Stimulated activated naive CD8-positive, alpha-beta T cell treated with anti-CD3 and anti-CD28 coated beads, Interleukin-15, Interleukin-2, amounts not matched to agents 100 U/mL and 50 U/mL, for 24 hours (primary cell): ENCODE measurements at regions not wholly inside any gene's neighbourhood (a gene's known extent, or its start where the extent isn't known, plus 50 kb on each side); places are given as distances from the start of the nearest gene placed in this dataset.

Experiments used
- ATAC-seq: fragments of 150-1000 bp; cut with Tn5 transposase; one replicate; pipeline ENCODE4 v1.10.0; 2021
- DNase-seq: peaks from one replicate; pipeline ENCODE4 v3.0.0; 2021

DNA sequence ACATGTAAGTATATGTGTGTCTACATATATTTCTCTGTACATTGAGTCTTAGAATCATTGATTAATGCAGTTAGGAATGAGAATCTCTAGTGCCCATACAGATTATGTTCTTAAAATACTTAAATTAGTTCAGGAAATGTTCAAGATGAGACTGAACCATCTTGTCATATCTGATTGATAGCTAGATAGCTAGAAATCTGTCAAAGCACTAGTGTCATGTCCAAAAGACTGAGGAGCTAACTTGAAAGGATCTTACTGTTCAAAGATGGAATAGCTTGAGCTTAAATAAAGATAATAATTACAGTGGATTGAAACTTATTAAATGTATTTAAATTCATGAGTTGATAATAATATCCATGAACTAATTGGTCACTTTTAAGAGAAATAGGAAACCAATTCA, 191.7 kb upstream of the TCF21 start:
- no peak for DNase-seq
- no peak for ATAC-seq

DNA sequence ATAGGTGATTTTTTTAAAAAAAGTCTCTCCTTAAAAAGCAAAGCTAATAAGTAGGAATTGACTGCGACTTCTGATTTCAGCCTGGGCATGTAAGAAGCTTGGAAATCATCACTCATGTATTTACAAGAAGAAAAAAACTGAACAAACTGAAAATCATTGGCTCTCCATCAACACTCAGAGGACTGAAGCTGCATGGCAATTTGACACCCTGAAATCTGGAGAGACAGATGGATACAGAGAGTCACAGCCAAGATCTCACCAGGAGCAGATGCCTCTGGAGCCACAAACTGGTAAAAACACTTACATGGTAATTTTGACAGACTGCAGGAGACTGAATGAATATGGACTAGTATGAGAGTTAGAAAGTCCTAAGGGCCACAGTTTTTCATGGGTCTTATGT, 191.2 kb upstream of the TCF21 start:
- DNase-seq, result no peak
- no peak for ATAC-seq

- ATAC-seq (no peak), DNase-seq (no peak)
Measured at GRCh38 chr6:133698272-133698671, 190.6 kb upstream of the TCF21 start.

DNA sequence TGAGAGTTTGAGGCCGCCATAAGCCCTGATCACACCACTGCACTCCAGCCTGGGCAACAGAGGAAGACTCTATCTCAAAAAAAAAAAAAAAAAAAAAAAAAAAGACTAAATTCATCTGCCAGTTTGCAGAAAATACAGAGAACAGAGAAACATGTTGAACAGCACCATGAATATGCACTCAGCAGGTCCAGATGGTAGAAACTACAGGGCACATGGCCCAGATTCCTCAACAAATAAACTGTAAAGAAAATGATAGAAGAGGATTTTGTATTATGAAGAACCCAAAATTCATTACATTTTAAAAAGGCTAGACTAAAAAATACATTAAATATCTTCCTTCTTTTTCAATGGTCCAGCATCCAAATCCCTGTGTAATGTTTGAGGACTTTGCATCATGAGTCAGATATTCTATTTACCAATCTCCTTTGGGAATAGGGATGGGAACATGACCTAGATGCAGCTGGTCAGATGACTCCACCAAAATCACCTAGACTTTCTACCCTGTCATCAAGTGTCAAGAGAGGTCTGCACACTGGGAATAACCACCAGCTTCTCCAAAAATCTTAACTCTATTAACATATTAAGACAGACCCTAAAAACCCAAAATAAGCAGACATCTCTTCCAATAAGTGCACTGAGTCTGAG, 189.1 kb upstream of the TCF21 start:
- DNase-seq (no peak), ATAC-seq (no peak)

DNA sequence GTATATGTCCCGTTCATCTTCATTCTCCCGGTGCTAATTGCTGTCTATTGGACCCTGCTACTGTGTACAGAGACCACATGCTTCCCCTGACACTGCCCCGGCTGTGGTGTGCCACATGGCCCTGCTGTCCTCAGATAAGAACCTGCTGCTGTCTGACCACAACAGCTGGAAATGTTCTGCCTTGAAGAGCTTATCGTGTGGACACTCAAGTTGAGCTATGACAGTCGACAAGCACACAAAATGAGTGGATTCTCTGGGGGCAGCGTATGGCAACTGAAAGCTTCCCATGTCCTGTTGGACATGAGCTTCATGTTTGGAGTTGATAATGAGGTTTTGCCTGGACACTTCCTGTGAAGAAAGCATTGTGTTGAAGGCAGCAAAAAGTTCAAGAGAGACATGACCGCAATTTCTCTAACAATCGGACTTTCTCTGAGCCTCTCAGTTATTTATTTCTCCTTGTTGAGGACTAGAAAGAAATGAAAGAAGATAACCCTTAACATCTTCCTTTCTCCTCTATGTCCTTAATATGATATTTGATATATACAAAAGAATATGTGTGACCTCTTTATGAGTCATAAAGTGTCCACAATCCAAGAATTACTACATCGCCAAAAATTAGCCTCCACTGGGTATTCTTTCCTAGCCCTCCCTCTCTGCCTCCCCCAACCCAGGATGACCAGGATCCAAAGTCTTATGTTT, 187.1 kb upstream of the TCF21 start:
- DNase-seq (no peak), ATAC-seq (no peak)

GRCh38 chr6:133704371-133704770, 184.5 kb upstream of the TCF21 start:
- DNase-seq, result no peak
- ATAC-seq, result no peak

GRCh38 chr6:133705066-133705465, 183.8 kb upstream of the TCF21 start:
- DNase-seq (no peak), ATAC-seq (no peak)

DNA sequence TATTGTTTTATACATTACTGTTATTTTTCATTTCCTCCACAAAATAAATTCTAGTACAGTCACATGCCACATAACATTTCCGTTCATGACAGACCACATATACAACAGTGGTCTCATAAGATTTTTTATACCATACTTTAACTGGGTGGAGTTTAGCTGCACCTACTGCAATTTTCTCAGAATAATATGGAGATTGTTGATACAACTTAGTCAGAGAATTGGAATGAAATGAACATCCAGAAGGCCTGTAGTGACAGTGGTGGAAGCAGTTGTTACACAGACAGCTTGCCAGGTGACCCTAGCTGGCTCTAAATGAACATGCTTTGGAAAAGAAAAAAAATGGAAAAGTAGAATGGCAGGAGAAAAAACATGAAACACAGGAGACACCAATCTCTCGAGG, 183.2 kb upstream of the TCF21 start:
- no peak for DNase-seq
- no peak for ATAC-seq

DNA sequence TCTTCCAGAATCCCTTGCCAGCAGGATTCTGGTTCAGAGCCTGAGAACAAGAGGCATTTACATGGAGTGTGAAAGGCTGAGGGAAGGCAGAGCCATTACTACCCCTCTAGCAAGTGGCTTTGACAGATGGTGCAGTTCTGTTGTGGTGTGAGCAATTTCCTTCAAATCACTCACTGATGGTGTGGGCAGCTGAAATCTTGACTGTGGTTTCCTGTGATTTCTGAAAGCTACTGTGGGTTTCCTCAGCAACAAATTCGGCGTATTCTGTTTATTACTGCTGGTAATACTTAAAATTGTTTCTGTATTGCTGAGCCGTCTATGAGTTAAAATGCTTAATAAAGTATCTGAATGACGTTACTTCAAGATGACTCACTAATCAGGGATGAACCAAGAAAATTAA, 181.5 kb upstream of the TCF21 start:
- ATAC-seq (no peak), DNase-seq (no peak)

- no peak for DNase-seq
- ATAC-seq, result peak; percentile 19
Measured at GRCh38 chr6:133710826-133711225, 178.1 kb upstream of the TCF21 start.

DNA sequence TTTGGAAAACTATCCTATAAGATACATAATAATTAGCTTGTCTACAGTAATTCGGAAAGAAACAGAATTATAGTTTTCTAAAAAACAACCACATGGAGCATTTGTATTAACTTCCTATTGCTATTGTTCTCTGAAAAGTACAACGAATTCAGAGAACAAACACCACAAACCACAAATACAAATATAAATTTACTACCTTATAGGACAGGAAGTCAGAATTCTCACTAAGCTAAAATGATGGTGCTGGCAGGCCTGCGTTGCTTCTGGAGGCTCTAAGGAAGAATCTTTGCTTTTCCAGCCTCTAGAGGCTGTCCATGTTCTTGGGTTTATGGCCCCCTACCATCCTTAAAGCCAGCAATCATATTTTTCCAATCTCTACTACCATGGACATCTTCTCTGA, 173.6 kb upstream of the TCF21 start:
- ATAC-seq, result no peak
- DNase-seq, result no peak

DNA sequence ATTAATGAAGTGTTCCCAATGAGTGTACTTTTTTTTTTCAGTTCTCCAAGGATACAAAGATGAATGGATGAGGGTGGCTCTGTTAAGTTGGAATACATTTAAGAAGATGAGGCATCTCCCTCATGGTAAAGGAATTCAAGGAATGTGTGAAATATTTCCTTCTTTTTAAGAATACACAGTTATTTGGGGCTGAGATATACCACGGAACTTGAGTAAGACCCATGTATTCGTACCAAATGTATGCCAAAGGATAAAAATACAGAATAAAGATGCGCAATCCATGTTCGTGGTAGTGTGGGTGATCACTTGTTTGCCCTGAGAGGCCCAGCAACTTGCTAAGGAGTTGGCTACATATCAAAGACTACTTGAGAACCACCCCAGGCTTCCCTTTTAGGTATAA, 164.2 kb upstream of the TCF21 start:
- DNase-seq, result no peak

DNA sequence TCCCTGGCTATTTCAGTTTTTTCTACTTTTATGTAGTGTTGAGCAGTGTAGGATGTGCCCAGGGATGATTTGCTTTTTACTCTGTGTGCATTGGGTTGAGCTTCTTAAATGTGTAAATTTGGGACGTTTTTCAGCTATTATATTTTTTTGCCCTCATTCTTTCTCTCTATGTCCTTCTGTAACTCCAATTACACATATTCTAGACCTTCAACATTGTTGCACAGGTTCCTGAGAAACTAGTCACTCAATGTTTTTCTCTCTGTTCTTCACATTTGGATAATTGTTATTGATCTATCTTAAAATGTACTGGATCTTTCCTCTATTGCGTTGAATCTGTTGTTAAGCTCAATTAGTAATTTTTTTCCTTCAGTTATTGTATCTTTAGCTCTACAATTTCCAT, 162.7 kb upstream of the TCF21 start:
- ATAC-seq (no peak), DNase-seq (no peak)

More for the DNA sequence above, 164.2 kb upstream of the TCF21 start:
- no peak for ATAC-seq

- no peak for DNase-seq
- ATAC-seq, result no peak
Measured at GRCh38 chr6:133730881-133731280, 158.0 kb upstream of the TCF21 start.

DNA sequence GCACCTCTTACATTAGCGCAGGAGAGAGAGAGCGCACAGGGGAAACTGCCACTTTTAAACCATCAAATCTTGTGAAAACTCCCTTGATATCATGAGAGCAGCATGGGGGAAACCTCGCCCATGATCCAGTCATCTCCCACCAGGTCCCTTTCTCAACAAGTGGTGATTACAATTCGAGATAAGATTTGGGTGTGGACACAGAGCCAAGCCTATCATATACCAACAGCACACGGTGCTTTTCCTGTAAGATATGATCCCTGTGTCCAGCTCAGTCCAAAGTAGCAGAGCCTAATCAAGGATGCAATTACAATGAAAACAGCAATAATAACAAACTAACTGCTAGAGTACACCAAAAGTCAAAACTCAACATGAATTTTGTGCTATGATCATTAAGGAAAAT, 148.7 kb upstream of the TCF21 start:
- ATAC-seq, result no peak
- no peak for DNase-seq

DNA sequence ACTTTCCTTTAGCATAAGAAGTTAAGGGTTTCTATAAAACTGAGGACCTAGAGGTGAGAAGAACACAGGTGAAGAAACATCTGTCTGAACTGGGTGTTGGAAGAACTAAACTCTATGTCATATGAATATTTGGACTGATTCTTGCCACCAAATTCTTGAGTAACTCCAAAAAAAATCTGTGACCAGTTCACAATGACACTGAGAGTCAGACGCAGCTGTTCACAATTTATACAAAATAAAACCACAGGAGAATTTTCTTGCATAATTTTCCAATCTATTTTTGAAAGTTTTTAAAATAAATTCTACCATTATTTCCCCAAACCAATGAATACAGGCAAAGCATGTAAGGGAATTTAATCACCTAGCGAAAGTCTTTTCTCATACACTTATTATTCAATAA, 148.1 kb upstream of the TCF21 start:
- DNase-seq (no peak), ATAC-seq (no peak)

GRCh38 chr6:133741375-133741861, 147.5 kb upstream of the TCF21 start:
- DNase-seq (no peak), ATAC-seq (no peak)

- DNase-seq, result no peak
Measured at GRCh38 chr6:133743621-133744020, 145.3 kb upstream of the TCF21 start.

DNA sequence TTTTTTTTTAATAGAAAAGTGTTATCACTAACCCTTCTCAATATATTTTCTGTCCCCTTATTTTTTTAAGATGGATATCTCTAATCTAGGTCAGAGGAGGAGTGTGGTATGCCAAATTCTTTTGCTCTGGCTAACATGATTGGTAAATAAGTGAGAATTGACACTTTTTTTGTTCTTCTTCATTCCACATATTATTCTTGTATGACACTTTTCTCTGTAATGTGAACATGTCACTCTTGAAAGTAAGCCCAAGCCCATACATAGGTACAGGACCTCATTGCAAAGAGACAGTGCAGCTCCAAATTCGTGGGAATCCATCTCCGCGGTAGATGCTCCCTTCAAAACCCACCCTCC, 142.5 kb upstream of the TCF21 start:
- no peak for DNase-seq
- no peak for ATAC-seq

More at GRCh38 chr6:133743621-133744020, 145.3 kb upstream of the TCF21 start:
- ATAC-seq, result no peak

DNA sequence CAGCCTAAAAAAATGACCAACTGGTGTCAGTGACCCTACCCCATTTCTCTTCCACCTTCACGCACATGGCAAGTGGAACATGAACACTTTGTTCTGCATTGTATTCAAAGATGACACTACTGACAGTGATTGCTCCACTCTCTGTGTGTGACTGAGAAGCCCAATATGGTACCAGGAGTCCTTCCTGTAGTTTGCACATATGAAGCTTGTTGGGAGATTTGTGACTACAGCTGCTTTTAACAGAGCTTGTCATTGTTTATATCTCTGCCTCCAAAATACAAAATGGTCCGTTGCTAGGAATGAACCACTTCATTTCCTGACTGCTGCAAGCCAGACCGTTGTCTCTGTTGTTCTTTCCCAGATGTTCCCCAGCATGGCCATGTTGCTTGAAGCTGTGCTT, 140.3 kb upstream of the TCF21 start:
- ATAC-seq (no peak), DNase-seq (no peak)

DNA sequence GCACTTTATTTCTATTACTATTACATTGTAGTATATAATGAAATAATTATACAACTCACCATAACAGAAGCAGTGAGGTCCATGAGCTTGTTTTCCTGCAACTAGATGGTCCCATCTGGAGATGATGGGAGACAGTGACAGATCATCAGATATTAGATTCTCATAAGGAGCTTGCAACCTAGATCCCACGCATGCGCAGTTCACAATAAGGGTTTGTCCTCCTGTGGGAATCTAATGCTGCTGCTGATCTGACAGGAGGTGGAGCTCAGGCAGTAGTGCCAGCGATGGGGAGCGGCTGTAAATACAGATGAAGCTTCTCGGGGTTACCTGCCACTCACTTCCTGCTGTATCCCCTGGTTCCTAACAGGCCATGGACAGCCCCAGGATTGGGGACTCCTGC, 139.5 kb upstream of the TCF21 start:
- no peak for DNase-seq

DNA sequence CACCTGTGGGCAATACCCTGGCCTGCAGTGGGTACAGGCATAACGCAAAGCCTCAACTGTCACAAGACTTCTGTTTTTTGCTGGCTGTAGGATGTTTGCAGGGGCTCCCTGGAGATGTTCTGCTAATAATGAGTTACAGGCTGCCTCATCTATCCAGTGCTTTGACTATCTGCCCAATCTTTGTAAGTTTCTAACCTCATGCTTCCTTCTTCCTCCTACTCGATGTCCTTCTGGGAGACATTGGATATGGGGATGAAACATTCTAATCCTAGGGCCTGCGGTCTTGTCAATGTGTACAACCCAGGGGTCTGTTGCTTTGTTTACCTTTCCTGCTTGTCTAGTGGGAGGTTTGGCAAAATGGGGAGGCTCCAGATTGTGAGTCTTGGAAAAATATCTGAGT, 136.8 kb upstream of the TCF21 start:
- no peak for DNase-seq
- ATAC-seq, result no peak

More for the DNA sequence above, 139.5 kb upstream of the TCF21 start:
- ATAC-seq, result no peak

- ATAC-seq (no peak), DNase-seq (no peak)
Measured at GRCh38 chr6:133753756-133754155, 135.2 kb upstream of the TCF21 start.

GRCh38 chr6:133754298-133754697, 134.6 kb upstream of the TCF21 start:
- DNase-seq (no peak), ATAC-seq (no peak)
